ENCODE measurements at regions not wholly inside any gene's neighbourhood (a gene's known extent, or its start where the extent isn't known, plus 50 kb on each side); places are given as distances from the start of the nearest gene placed in this dataset.

DNA sequence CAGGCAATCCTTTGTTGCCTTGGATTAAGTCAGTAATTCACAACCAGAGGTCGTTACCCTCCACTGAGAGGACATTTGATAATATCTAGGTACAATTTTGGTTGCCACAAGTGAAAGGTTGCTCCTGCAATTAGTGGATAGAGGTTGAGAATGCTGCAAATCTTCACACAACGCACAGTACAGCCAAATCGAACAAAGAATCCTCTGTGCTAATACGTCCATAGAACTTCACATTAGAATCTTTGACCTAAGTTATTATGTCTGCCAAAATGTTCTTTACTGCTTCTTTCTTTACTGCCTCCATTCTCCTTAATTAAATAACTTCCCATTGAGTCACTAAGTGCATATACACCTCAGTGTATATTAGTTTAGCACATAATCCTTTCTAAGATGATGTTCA is 879.5 kb downstream of the TRIB2 start:
- Mint-ChIP-seq H3K36me3 (no peaks in the 10 kb centered on the region), H3K27ac (no peak overlapping the region), H3K9me3 (no peaks in the 10 kb centered on the region), H3K4me1 (no peaks in the 10 kb centered on the region), H3K4me3 (no peak overlapping the region), H3K27me3 (ENCODE audit: low read depth) (peaks cover 3% of the 10 kb centered on the region)
- ATAC-seq (no peak), DNase-seq (ENCODE audit: low spot score) (no peak)
- ChIA-PET POLR2A (no interaction called here), CTCF (no interaction called here)
- TF ChIP-seq TEAD4 (CRISPR knock-in tag; IDR thresholded peaks at IDR 0.05) (no peak), ESRRA (CRISPR knock-in tag; IDR thresholded peaks at IDR 0.05; ENCODE audit: borderline replicate concordance) (no peak), CBFB (CRISPR knock-in tag; IDR thresholded peaks at IDR 0.05; ENCODE audit: low read depth) (no peak), CREM (CRISPR knock-in tag; IDR thresholded peaks at IDR 0.05) (no peak), ELF4 (CRISPR knock-in tag; IDR thresholded peaks at IDR 0.05; ENCODE audit: low read depth) (no peak), NFE2L1 (CRISPR knock-in tag; IDR thresholded peaks at IDR 0.05) (no peak), ZBTB21 (CRISPR knock-in tag; IDR thresholded peaks at IDR 0.05; ENCODE audit: borderline replicate concordance) (no peak), SOX15 (CRISPR knock-in tag; IDR thresholded peaks at IDR 0.05) (no peak), ETV6 (CRISPR knock-in tag; IDR thresholded peaks at IDR 0.05) (no peak), GABPB1 (CRISPR knock-in tag; IDR thresholded peaks at IDR 0.05) (no peak), ZNF263 (CRISPR knock-in tag; IDR thresholded peaks at IDR 0.05; ENCODE audit: low read depth) (no peak)
- TF ChIP-seq, protein P1, sequence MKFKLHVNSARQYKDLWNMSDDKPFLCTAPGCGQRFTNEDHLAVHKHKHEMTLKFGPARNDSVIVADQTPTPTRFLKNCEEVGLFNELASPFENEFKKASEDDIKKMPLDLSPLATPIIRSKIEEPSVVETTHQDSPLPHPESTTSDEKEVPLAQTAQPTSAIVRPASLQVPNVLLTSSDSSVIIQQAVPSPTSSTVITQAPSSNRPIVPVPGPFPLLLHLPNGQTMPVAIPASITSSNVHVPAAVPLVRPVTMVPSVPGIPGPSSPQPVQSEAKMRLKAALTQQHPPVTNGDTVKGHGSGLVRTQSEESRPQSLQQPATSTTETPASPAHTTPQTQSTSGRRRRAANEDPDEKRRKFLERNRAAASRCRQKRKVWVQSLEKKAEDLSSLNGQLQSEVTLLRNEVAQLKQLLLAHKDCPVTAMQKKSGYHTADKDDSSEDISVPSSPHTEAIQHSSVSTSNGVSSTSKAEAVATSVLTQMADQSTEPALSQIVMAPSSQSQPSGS (CRISPR knock-in tag; IDR thresholded peaks at IDR 0.05; ENCODE audit: borderline replicate concordance, low read depth) = no peak

GRCh38 chr2:13597176-13597575 is 880.4 kb downstream of the TRIB2 start:
- POLR2A ChIA-PET = no interaction called here
- CTCF ChIA-PET = no interaction called here
- H3K27me3 Mint-ChIP-seq (ENCODE audit: low read depth) = peaks cover 3% of the 10 kb centered on the region
- H3K27ac Mint-ChIP-seq = no peak overlapping the region
- H3K36me3 Mint-ChIP-seq = no peaks in the 10 kb centered on the region
- no peak overlapping the region for H3K4me3 Mint-ChIP-seq
- H3K9me3 Mint-ChIP-seq = no peaks in the 10 kb centered on the region
- TF ChIP-seq ZNF396 (CRISPR knock-in tag; IDR thresholded peaks at IDR 0.05; ENCODE audit: borderline replicate concordance) = no peak
- TF ChIP-seq TEAD4 (CRISPR knock-in tag; IDR thresholded peaks at IDR 0.05) = no peak
- TF ChIP-seq, protein P2, sequence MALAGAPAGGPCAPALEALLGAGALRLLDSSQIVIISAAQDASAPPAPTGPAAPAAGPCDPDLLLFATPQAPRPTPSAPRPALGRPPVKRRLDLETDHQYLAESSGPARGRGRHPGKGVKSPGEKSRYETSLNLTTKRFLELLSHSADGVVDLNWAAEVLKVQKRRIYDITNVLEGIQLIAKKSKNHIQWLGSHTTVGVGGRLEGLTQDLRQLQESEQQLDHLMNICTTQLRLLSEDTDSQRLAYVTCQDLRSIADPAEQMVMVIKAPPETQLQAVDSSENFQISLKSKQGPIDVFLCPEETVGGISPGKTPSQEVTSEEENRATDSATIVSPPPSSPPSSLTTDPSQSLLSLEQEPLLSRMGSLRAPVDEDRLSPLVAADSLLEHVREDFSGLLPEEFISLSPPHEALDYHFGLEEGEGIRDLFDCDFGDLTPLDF (CRISPR knock-in tag; IDR thresholded peaks at IDR 0.05) = no peak
- TF ChIP-seq, protein P3, sequence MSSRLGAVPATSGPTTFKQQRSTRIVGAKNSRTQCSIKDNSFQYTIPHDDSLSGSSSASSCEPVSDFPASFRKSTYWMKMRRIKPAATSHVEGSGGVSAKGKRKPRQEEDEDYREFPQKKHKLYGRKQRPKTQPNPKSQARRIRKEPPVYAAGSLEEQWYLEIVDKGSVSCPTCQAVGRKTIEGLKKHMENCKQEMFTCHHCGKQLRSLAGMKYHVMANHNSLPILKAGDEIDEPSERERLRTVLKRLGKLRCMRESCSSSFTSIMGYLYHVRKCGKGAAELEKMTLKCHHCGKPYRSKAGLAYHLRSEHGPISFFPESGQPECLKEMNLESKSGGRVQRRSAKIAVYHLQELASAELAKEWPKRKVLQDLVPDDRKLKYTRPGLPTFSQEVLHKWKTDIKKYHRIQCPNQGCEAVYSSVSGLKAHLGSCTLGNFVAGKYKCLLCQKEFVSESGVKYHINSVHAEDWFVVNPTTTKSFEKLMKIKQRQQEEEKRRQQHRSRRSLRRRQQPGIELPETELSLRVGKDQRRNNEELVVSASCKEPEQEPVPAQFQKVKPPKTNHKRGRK (CRISPR knock-in tag; IDR thresholded peaks at IDR 0.05; ENCODE audit: borderline replicate concordance) = no peak
- no peak for TF ChIP-seq ATF6 (CRISPR knock-in tag; IDR thresholded peaks at IDR 0.05)
- TF ChIP-seq GABPB1 (CRISPR knock-in tag; IDR thresholded peaks at IDR 0.05) = no peak
- TF ChIP-seq, protein P4, sequence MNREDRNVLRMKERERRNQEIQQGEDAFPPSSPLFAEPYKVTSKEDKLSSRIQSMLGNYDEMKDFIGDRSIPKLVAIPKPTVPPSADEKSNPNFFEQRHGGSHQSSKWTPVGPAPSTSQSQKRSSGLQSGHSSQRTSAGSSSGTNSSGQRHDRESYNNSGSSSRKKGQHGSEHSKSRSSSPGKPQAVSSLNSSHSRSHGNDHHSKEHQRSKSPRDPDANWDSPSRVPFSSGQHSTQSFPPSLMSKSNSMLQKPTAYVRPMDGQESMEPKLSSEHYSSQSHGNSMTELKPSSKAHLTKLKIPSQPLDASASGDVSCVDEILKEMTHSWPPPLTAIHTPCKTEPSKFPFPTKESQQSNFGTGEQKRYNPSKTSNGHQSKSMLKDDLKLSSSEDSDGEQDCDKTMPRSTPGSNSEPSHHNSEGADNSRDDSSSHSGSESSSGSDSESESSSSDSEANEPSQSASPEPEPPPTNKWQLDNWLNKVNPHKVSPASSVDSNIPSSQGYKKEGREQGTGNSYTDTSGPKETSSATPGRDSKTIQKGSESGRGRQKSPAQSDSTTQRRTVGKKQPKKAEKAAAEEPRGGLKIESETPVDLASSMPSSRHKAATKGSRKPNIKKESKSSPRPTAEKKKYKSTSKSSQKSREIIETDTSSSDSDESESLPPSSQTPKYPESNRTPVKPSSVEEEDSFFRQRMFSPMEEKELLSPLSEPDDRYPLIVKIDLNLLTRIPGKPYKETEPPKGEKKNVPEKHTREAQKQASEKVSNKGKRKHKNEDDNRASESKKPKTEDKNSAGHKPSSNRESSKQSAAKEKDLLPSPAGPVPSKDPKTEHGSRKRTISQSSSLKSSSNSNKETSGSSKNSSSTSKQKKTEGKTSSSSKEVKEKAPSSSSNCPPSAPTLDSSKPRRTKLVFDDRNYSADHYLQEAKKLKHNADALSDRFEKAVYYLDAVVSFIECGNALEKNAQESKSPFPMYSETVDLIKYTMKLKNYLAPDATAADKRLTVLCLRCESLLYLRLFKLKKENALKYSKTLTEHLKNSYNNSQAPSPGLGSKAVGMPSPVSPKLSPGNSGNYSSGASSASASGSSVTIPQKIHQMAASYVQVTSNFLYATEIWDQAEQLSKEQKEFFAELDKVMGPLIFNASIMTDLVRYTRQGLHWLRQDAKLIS (CRISPR knock-in tag; IDR thresholded peaks at IDR 0.05; ENCODE audit: borderline replicate concordance) = no peak
- no peak for TF ChIP-seq ZNF317 (CRISPR knock-in tag; IDR thresholded peaks at IDR 0.05; ENCODE audit: borderline replicate concordance, low read depth)
- no peak for TF ChIP-seq GTF2I (CRISPR knock-in tag; conservative IDR thresholded peaks at IDR 0.05)
- TF ChIP-seq KAT7 (CRISPR knock-in tag; IDR thresholded peaks at IDR 0.05; ENCODE audit: borderline replicate concordance) = no peak
- TF ChIP-seq SMAD3 (CRISPR knock-in tag; IDR thresholded peaks at IDR 0.05; ENCODE audit: borderline replicate concordance) = no peak
- no peak for DNase-seq (ENCODE audit: low spot score)
- ATAC-seq = no peak
- no peaks in the 10 kb centered on the region for H3K4me1 Mint-ChIP-seq

Measured in WTC11 (cell line).